HFFc6 (cell line): ENCODE measurements at regions not wholly inside any gene's neighbourhood (a gene's known extent, or its start where the extent isn't known, plus 50 kb on each side); places are given as distances from the start of the nearest gene placed in this dataset.

Source experiments
- DNase-seq: peaks from one replicate; pipeline ENCODE4 v3.0.0-alpha.2; 2018
- H3K27ac Mint-ChIP-seq: 2 replicates; pipeline ENCODE4 v1.8.0; 2020; ENCODE audit warnings: mild to moderate bottlenecking, mixed read lengths
- H3K27me3 Mint-ChIP-seq: 2 replicates; pipeline ENCODE4 v1.8.0; 2021; ENCODE audit warnings: mild to moderate bottlenecking, moderate library complexity, mixed read lengths; ENCODE audit not compliant: insufficient read depth
- H3K36me3 Mint-ChIP-seq: 2 replicates; pipeline ENCODE4 v1.8.0; 2021; ENCODE audit warnings: low read depth, mixed read lengths
- H3K4me1 Mint-ChIP-seq: 2 replicates; pipeline ENCODE4 v1.8.0; 2020; ENCODE audit warnings: low read depth, mixed read lengths
- H3K4me3 Mint-ChIP-seq: 2 replicates; pipeline ENCODE4 v1.8.0; 2020; ENCODE audit warnings: mild to moderate bottlenecking, moderate library complexity, mixed read lengths
- H3K9me3 Mint-ChIP-seq: 2 replicates; pipeline ENCODE4 v1.8.0; 2020; ENCODE audit warnings: mild to moderate bottlenecking, mixed read lengths
- CTCF ChIP-seq: fragments of 200-600 bp; sonication (generic); IDR thresholded peaks from 2 replicates; pipeline ENCODE4 v1.5.0; 2021; ENCODE audit warnings: antibody characterized with exemption, mild to moderate bottlenecking

DNA sequence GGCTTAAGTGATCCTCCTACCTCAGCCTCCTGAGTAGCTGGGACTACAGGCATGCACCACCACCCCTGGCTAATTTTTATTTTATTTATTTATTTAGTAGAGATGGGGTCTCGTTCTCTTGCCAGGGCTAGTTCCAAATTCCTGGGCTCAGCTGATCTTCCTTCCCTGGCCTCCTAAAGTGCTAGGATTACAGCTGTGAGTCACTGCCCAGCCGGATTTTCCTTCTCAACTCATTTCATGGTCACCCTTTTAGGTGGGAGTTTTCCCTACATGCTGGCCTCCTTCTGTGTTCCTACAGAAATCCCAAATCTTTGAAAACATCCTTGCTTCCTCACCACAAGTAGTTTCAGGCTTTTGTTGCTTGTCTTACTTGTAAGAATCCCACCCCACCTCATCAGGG is 102.1 kb upstream of the SIAH1 start:
- peaks cover 23% of the 10 kb centered on the region for H3K27me3 Mint-ChIP-seq
- H3K4me3 Mint-ChIP-seq: no peak overlapping the region
- H3K9me3 Mint-ChIP-seq: no peaks in the 10 kb centered on the region; the same call in 1 of the 2 replicates
- no peak for DNase-seq
- H3K36me3 Mint-ChIP-seq: no peaks in the 10 kb centered on the region
- no peaks in the 10 kb centered on the region for H3K4me1 Mint-ChIP-seq
- no peak for TF ChIP-seq CTCF
- H3K27ac Mint-ChIP-seq: no peak overlapping the region

GRCh38 chr16:48481772-48482171 is 96.6 kb upstream of the SIAH1 start:
- no peak overlapping the region for H3K4me3 Mint-ChIP-seq
- H3K9me3 Mint-ChIP-seq: no peaks in the 10 kb centered on the region; the same call in 1 of the 2 replicates
- TF ChIP-seq CTCF: no peak
- no peaks in the 10 kb centered on the region for H3K36me3 Mint-ChIP-seq
- no peak for DNase-seq
- no peaks in the 10 kb centered on the region for H3K4me1 Mint-ChIP-seq
- no peak overlapping the region for H3K27ac Mint-ChIP-seq
- peaks cover 19% of the 10 kb centered on the region for H3K27me3 Mint-ChIP-seq

- TF ChIP-seq CTCF: no peak
- Mint-ChIP-seq H3K36me3 (no peaks in the 10 kb centered on the region), H3K4me1 (no peaks in the 10 kb centered on the region), H3K27me3 (peaks cover 19% of the 10 kb centered on the region), H3K4me3 (no peak overlapping the region), H3K27ac (no peak overlapping the region), H3K9me3 (no peaks in the 10 kb centered on the region; the same call in 1 of the 2 replicates)
- DNase-seq: no peak
Observed at GRCh38 chr16:48481211-48481610, 96.0 kb upstream of the SIAH1 start.

- Mint-ChIP-seq H3K4me1 (no peaks in the 10 kb centered on the region), H3K27ac (no peak overlapping the region), H3K9me3 (no peaks in the 10 kb centered on the region; the same call in 1 of the 2 replicates), H3K36me3 (no peaks in the 10 kb centered on the region), H3K4me3 (no peak overlapping the region), H3K27me3 (peaks cover 17% of the 10 kb centered on the region)
- DNase-seq: no peak
- no peak for TF ChIP-seq CTCF
Observed at GRCh38 chr16:48479955-48480354, 94.7 kb upstream of the SIAH1 start.

- no peaks in the 10 kb centered on the region; the same call in 1 of the 2 replicates for H3K9me3 Mint-ChIP-seq
- no peak overlapping the region for H3K4me3 Mint-ChIP-seq
- no peaks in the 10 kb centered on the region for H3K4me1 Mint-ChIP-seq
- TF ChIP-seq CTCF: no peak
- no peak overlapping the region for H3K27ac Mint-ChIP-seq
- H3K27me3 Mint-ChIP-seq: peaks cover 14% of the 10 kb centered on the region
- DNase-seq: no peak
- H3K36me3 Mint-ChIP-seq: no peaks in the 10 kb centered on the region
Observed at GRCh38 chr16:48479329-48479728, 94.1 kb upstream of the SIAH1 start.

DNA sequence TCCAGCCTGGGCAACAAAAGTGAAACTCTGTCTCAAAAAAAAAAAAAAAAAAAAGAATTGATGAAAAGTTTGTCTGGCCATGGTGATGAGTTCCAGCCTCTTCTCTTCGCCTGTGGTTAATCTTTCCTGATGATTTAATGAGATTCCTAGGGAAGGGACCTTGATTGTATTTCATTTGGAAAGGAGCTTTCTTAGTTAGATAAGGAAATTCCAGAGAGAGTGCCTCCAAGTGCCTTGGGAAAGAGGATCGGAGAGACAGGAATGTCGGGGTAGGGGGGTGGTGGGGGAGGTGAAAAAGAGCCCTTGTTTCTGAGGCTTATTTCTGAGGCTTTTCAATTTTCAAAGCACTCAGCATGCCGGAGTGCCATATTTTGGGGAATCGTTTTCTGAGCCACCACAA is 93.2 kb upstream of the SIAH1 start:
- Mint-ChIP-seq H3K27ac (no peak overlapping the region), H3K9me3 (no peaks in the 10 kb centered on the region; the same call in 1 of the 2 replicates), H3K4me1 (no peaks in the 10 kb centered on the region), H3K4me3 (no peak overlapping the region), H3K36me3 (no peaks in the 10 kb centered on the region), H3K27me3 (peaks cover 16% of the 10 kb centered on the region)
- no peak for DNase-seq
- TF ChIP-seq CTCF: no peak
